WTC11 (cell line): ENCODE measurements at regions not wholly inside any gene's neighbourhood (a gene's known extent, or its start where the extent isn't known, plus 50 kb on each side); places are given as distances from the start of the nearest gene placed in this dataset.

Experiments
- ATF2 ChIP-seq: sonication (generic); formaldehyde crosslinking; IDR thresholded peaks from 2 replicates; pipeline ENCODE4 v1.8.1; 2022; ENCODE audit warnings: low read depth, missing genetic modification reagents, borderline replicate concordance
- CREB1 ChIP-seq: sonication (generic); formaldehyde crosslinking; IDR thresholded peaks from 2 replicates; pipeline ENCODE4 v1.8.0; 2023; ENCODE audit warnings: mild to moderate bottlenecking, missing genetic modification reagents
- CTCF ChIP-seq: fragments of 200-600 bp; IDR thresholded peaks from 2 replicates; pipeline ENCODE4 v1.8.0; 2022; ENCODE audit warnings: antibody characterized with exemption
- FOXP4 ChIP-seq: sonication (generic); formaldehyde crosslinking; IDR thresholded peaks from 2 replicates; pipeline ENCODE4 v1.8.0; 2022; ENCODE audit warnings: mild to moderate bottlenecking, missing genetic modification reagents
- MAX ChIP-seq: sonication (generic); formaldehyde crosslinking; IDR thresholded peaks from 2 replicates; pipeline ENCODE4 v1.8.0; 2022; ENCODE audit warnings: mild to moderate bottlenecking, missing genetic modification reagents
- PREB ChIP-seq: sonication (generic); formaldehyde crosslinking; IDR thresholded peaks from 2 replicates; pipeline ENCODE4 v1.8.1; 2022; ENCODE audit warnings: mild to moderate bottlenecking, missing genetic modification reagents, moderate library complexity, borderline replicate concordance
- SMAD3 ChIP-seq: sonication (generic); formaldehyde crosslinking; IDR thresholded peaks from 2 replicates; pipeline ENCODE4 v1.8.0; 2022; ENCODE audit warnings: missing genetic modification reagents, mild to moderate bottlenecking, borderline replicate concordance
- USF2 ChIP-seq: sonication (generic); formaldehyde crosslinking; IDR thresholded peaks from 2 replicates; pipeline ENCODE4 v1.8.1; 2023; ENCODE audit warnings: mild to moderate bottlenecking, missing genetic modification reagents, moderate library complexity
- ZMAT4 ChIP-seq: fragments of 250-450 bp; sonication (Bioruptor Pico); IDR thresholded peaks from 2 replicates; pipeline ENCODE4 v1.9.0; 2021; ENCODE audit warnings: mild to moderate bottlenecking
- ZNF281 ChIP-seq: sonication (generic); formaldehyde crosslinking; IDR thresholded peaks from 2 replicates; pipeline ENCODE4 v1.8.0; 2023; ENCODE audit warnings: mild to moderate bottlenecking, missing genetic modification reagents
- ZNF671 ChIP-seq: fragments of 250-450 bp; sonication (Bioruptor Pico); IDR thresholded peaks from 2 replicates; pipeline ENCODE4 v1.8.0; 2021; ENCODE audit warnings: mild to moderate bottlenecking

GRCh38 chr16:72367851-72368250, 195.9 kb upstream of the PMFBP1 start:
- TF ChIP-seq CTCF (no peak), ATF2 (CRISPR knock-in tag) (no peak), ZMAT4 (CRISPR knock-in tag) (no peak), MAX (CRISPR knock-in tag) (no peak), USF2 (no peak), PREB (CRISPR knock-in tag) (no peak), ZNF281 (CRISPR knock-in tag) (no peak), CREB1 (CRISPR knock-in tag) (no peak), FOXP4 (no peak), SMAD3 (no peak), ZNF671 (no peak)
